H9 (cell line): ENCODE measurements at regions not wholly inside any gene's neighbourhood (a gene's known extent, or its start where the extent isn't known, plus 50 kb on each side); places are given as distances from the start of the nearest gene placed in this dataset.

ENCODE experiments used
- DNase-seq: peaks from one replicate; pipeline ENCODE4 v3.0.0-alpha.2; 2017
- H2AFZ ChIP-seq: one replicate; pipeline ENCODE4 v1.6.1; 2013; ENCODE audit warnings: mild to moderate bottlenecking, low read length, control low read depth, moderate library complexity
- H2AK5ac ChIP-seq: 2 replicates; pipeline ENCODE4 v1.6.1; 2013; ENCODE audit warnings: low read length, control low read depth, mixed read lengths; ENCODE audit not compliant: insufficient read length
- H2BK120ac ChIP-seq: one replicate; pipeline ENCODE4 v1.6.1; 2013; ENCODE audit warnings: low read depth, mild to moderate bottlenecking, low read length, control low read depth, inconsistent platforms; ENCODE audit not compliant: poor library complexity, severe bottlenecking
- H2BK12ac ChIP-seq: 2 replicates; pipeline ENCODE4 v1.6.1; 2013; ENCODE audit warnings: low read length, control low read depth, mixed read lengths, low read depth; ENCODE audit not compliant: insufficient read length
- H2BK15ac ChIP-seq: 2 replicates; pipeline ENCODE4 v1.6.1; 2013; ENCODE audit warnings: low read depth, low read length, control low read depth
- H2BK20ac ChIP-seq: one replicate; pipeline ENCODE4 v1.6.1; 2013; ENCODE audit warnings: low read depth, mild to moderate bottlenecking, low read length, control low read depth, inconsistent platforms; ENCODE audit not compliant: poor library complexity, severe bottlenecking
- H2BK5ac ChIP-seq: 2 replicates; pipeline ENCODE4 v1.6.1; 2013; ENCODE audit warnings: low read length, control low read depth, mixed read lengths; ENCODE audit not compliant: insufficient read length
- H3K14ac ChIP-seq: 2 replicates; pipeline ENCODE4 v1.6.1; 2013; ENCODE audit warnings: low read length, control low read depth; ENCODE audit not compliant: insufficient read depth
- H3K18ac ChIP-seq: 2 replicates; pipeline ENCODE4 v1.6.1; 2013; ENCODE audit warnings: low read depth, mild to moderate bottlenecking, mixed read lengths, low read length, control low read depth; ENCODE audit not compliant: insufficient read length
- H3K23ac ChIP-seq: 2 replicates; pipeline ENCODE4 v1.6.1; 2013; ENCODE audit warnings: low read length, control low read depth, mixed read lengths, low read depth; ENCODE audit not compliant: insufficient read length
- H3K23me2 ChIP-seq: 2 replicates; pipeline ENCODE4 v1.6.1; 2013; ENCODE audit warnings: low read depth, mild to moderate bottlenecking, mixed read lengths, low read length, control low read depth; ENCODE audit not compliant: insufficient read length, poor library complexity, severe bottlenecking
- H3K27ac ChIP-seq: 2 replicates; pipeline ENCODE4 v1.5.1; 2013; ENCODE audit warnings: low read length, control low read depth, mixed read lengths, low read depth; ENCODE audit not compliant: insufficient read length
- H3K27me3 ChIP-seq: 2 replicates; pipeline ENCODE4 v1.6.1; 2013; ENCODE audit warnings: low read length, control low read depth, inconsistent platforms; ENCODE audit not compliant: insufficient read depth
- H3K4ac ChIP-seq: 2 replicates; pipeline ENCODE4 v1.6.1; 2013; ENCODE audit warnings: low read depth, mild to moderate bottlenecking, control low read depth, inconsistent platforms, low read length, moderate library complexity
- H3K4me1 ChIP-seq: 2 replicates; pipeline ENCODE4 v1.6.1; 2013; ENCODE audit warnings: low read length, control low read depth, inconsistent platforms; ENCODE audit not compliant: insufficient read depth
- H3K4me2 ChIP-seq: 2 replicates; pipeline ENCODE4 v1.6.1; 2013; ENCODE audit warnings: low read length, control low read depth, mixed read lengths; ENCODE audit not compliant: insufficient read length, insufficient read depth
- H3K56ac ChIP-seq: 2 replicates; pipeline ENCODE4 v1.6.1; 2013; ENCODE audit warnings: low read depth, mild to moderate bottlenecking, mixed read lengths, low read length, control low read depth; ENCODE audit not compliant: insufficient read length
- H3K79me1 ChIP-seq: 2 replicates; pipeline ENCODE4 v1.6.1; 2013; ENCODE audit warnings: low read depth, mild to moderate bottlenecking, moderate library complexity, low read length, control low read depth, inconsistent platforms; ENCODE audit not compliant: insufficient read depth, poor library complexity, severe bottlenecking
- H3K79me2 ChIP-seq: 2 replicates; pipeline ENCODE4 v1.6.1; 2013; ENCODE audit warnings: low read length, control low read depth, inconsistent platforms; ENCODE audit not compliant: insufficient read depth
- H3K9ac ChIP-seq: 2 replicates; pipeline ENCODE4 v1.6.1; 2013; ENCODE audit warnings: low read length, control low read depth, mixed read lengths; ENCODE audit not compliant: insufficient read length; ENCODE audit errors: extremely low read depth
- H3K9me3 ChIP-seq: one replicate; pipeline ENCODE4 v1.6.1; 2013; ENCODE audit warnings: low read depth, low read length, inconsistent platforms; ENCODE audit not compliant: control insufficient read depth
- H3T11ph ChIP-seq: one replicate; pipeline ENCODE4 v1.6.1; 2013; ENCODE audit warnings: mild to moderate bottlenecking, low read length, control low read depth, inconsistent platforms
- H4K20me1 ChIP-seq: one replicate; pipeline ENCODE4 v1.6.1; 2013; ENCODE audit not compliant: control insufficient read depth, insufficient read length, insufficient read depth
- H4K5ac ChIP-seq: 2 replicates; pipeline ENCODE4 v1.6.1; 2013; ENCODE audit warnings: low read depth, mild to moderate bottlenecking, mixed read lengths, low read length, control low read depth; ENCODE audit not compliant: insufficient read length
- H4K8ac ChIP-seq: replicated peaks from 2 replicates; pipeline ENCODE4 v1.6.1; 2013; ENCODE audit warnings: low read length, control low read depth, mixed read lengths, low read depth; ENCODE audit not compliant: insufficient read length
- H4K91ac ChIP-seq: 2 replicates; pipeline ENCODE4 v1.6.1; 2013; ENCODE audit warnings: low read depth, mild to moderate bottlenecking, moderate library complexity, mixed read lengths, low read length, control low read depth; ENCODE audit not compliant: insufficient read length
- H3K27ac Mint-ChIP-seq, 3 experiments: 2 replicates in 2 of 3; 3 replicates in 1 of 3; pipeline ENCODE4 v1.8.0; 2020 to 2021; ENCODE audit warnings: mixed read lengths in 3 of 3, mild to moderate bottlenecking in 1 of 3, moderate library complexity in 1 of 3
- H3K27me3 Mint-ChIP-seq: 2 replicates; pipeline ENCODE4 v1.8.0; 2021; ENCODE audit warnings: low read depth, mild to moderate bottlenecking, moderate library complexity, mixed read lengths
- H3K36me3 Mint-ChIP-seq, 3 experiments: 2 replicates in 2 of 3; 3 replicates in 1 of 3; pipeline ENCODE4 v1.8.0; 2020 to 2021; ENCODE audit warnings: low read depth in 3 of 3, mixed read lengths in 3 of 3; ENCODE audit not compliant: insufficient read depth in 1 of 3
- H3K4me1 Mint-ChIP-seq, 2 experiments: 2 replicates each; pipeline ENCODE4 v1.8.0; 2020; ENCODE audit warnings: mixed read lengths in 2 of 2
- H3K4me3 Mint-ChIP-seq, 2 experiments: 2 replicates in 1 of 2; 3 replicates in 1 of 2; pipeline ENCODE4 v1.8.0; 2020 to 2021; ENCODE audit warnings: mild to moderate bottlenecking in 2 of 2, mixed read lengths in 2 of 2, moderate library complexity in 1 of 2
- H3K9me3 Mint-ChIP-seq, 2 experiments: 2 replicates in 1 of 2; 3 replicates in 1 of 2; pipeline ENCODE4 v1.8.0; 2020; ENCODE audit warnings: mild to moderate bottlenecking in 2 of 2, mixed read lengths in 2 of 2, moderate library complexity in 1 of 2
- CTCF ChIP-seq: fragments of 200-600 bp; sonication (generic); conservative IDR thresholded peaks from 3 replicates; pipeline ENCODE4 v1.8.0; 2021; ENCODE audit warnings: antibody characterized with exemption, mild to moderate bottlenecking
- WGBS: extraction: QIAGEN DNeasy Blood & Tissue Kit; methylation state at CpG from one replicate; pipeline ENCODE4 v1.1.7; 2013; ENCODE audit warnings: missing lambda C conversion rate, low lambda C conversion rate, mixed read lengths; ENCODE audit not compliant: insufficient read length; ENCODE audit errors: extremely low coverage; 5-methylcytosine and 5-hydroxymethylcytosine counted together

- Mint-ChIP-seq H3K27me3 (peaks cover 2% of the 10 kb centered on the region; the same call in 1 of the 2 replicates), H3K36me3 (peaks cover 0 to 3% (median 1%) of the 10 kb centered on the region in 3 experiments; a peak in 2 of 7 replicates)
- no CpG with 5 or more reads among the region's 11 CpGs for WGBS
Observed at GRCh38 chrX:27381419-27381818, 81.7 kb downstream of the PPP4R3C start.

More at GRCh38 chrX:27381419-27381818, 81.7 kb downstream of the PPP4R3C start:
- no peak for TF ChIP-seq CTCF
- Histone ChIP-seq H3K4me2 (no peak overlapping the region), H3T11ph (no peak overlapping the region), H2BK20ac (no peak overlapping the region), H2BK12ac (no peak overlapping the region), H3K79me2 (no peaks in the 10 kb centered on the region), H2AK5ac (no peak overlapping the region), H2BK120ac (no peak overlapping the region), H3K18ac (no peak overlapping the region), H3K79me1 (no peaks in the 10 kb centered on the region), H4K5ac (no peak overlapping the region), H3K4me1 (no peaks in the 10 kb centered on the region), H3K23me2 (no peaks in the 10 kb centered on the region), H3K27me3 (no peaks in the 10 kb centered on the region), H4K8ac (no peak overlapping the region), H3K27ac (no peak overlapping the region), H3K14ac (no peak overlapping the region), H4K91ac (no peak overlapping the region), H3K56ac (no peak overlapping the region), H2BK15ac (no peak overlapping the region), H3K9ac (no peak overlapping the region), H3K23ac (no peak overlapping the region), H2BK5ac (no peak overlapping the region), H3K4ac (no peak overlapping the region), H3K9me3 (peaks cover 12% of the 10 kb centered on the region), H4K20me1 (no peaks in the 10 kb centered on the region), H2AFZ (no peak overlapping the region)
- DNase-seq, result no peak
- no peaks in the 10 kb centered on the region for H3K4me1 Mint-ChIP-seq
- H3K4me3 Mint-ChIP-seq, result no peak overlapping the region
- peaks cover 36 to 50% of the 10 kb centered on the region in 2 experiments for H3K9me3 Mint-ChIP-seq
- no peak overlapping the region for H3K27ac Mint-ChIP-seq
